ENCODE measurements at regions not wholly inside any gene's neighbourhood (a gene's known extent, or its start where the extent isn't known, plus 50 kb on each side); places are given as distances from the start of the nearest gene placed in this dataset.

- H3K27ac ChIP-seq = no peak overlapping the region
- H3K4me3 ChIP-seq = no peak overlapping the region
- no peaks in the 10 kb centered on the region for H3K9me3 ChIP-seq
- H3K36me3 ChIP-seq = no peaks in the 10 kb centered on the region
- DNase-seq (ENCODE audit: low spot score in 2 of 2) = no peak
- no peaks in the 10 kb centered on the region for H3K4me1 ChIP-seq
- intact Hi-C loops (cut with DNase I; ENCODE audit: low total_unique reads) = loop anchor here (5.0 kb wide), 1 partner anchor 1161 kb away; no protein-coding TSS in a partner anchor
- no peaks in the 10 kb centered on the region for H3K27me3 ChIP-seq
- TF ChIP-seq CTCF (IDR thresholded peaks at IDR 0.05) (no peak), POLR2A (IDR thresholded peaks at IDR 0.05) (no peak), POLR2AphosphoS5 (IDR thresholded peaks at IDR 0.05) (no peak)
These were observed 353.7 kb upstream of the ACTBL2 start for GRCh38 chr5:57836331-57836730.

GRCh38 chr5:57834829-57835608 is 352.4 kb upstream of the ACTBL2 start:
- no peak for TF ChIP-seq POLR2A (IDR thresholded peaks at IDR 0.05)
- no peak for TF ChIP-seq POLR2AphosphoS5 (IDR thresholded peaks at IDR 0.05)
- TF ChIP-seq CTCF (IDR thresholded peaks at IDR 0.05) = no peak
- Histone ChIP-seq H3K4me1 (no peaks in the 10 kb centered on the region), H3K27me3 (no peaks in the 10 kb centered on the region), H3K36me3 (no peaks in the 10 kb centered on the region), H3K9me3 (no peaks in the 10 kb centered on the region), H3K4me3 (no peak overlapping the region), H3K27ac (peak overlapping the region; percentile 15 to 22)
- intact Hi-C loops (cut with DNase I; ENCODE audit: low total_unique reads) = loop anchor here (5.0 kb wide), 1 partner anchor 1162 kb away; no protein-coding TSS in a partner anchor
- DNase-seq (ENCODE audit: low spot score in 2 of 2) = no peak

GRCh38 chr5:57833489-57833888 is 350.9 kb upstream of the ACTBL2 start:
- no peak for DNase-seq (ENCODE audit: low spot score in 2 of 2)
- TF ChIP-seq POLR2A (IDR thresholded peaks at IDR 0.05) (no peak), POLR2AphosphoS5 (IDR thresholded peaks at IDR 0.05) (no peak), CTCF (IDR thresholded peaks at IDR 0.05) (no peak)
- intact Hi-C loops (cut with DNase I; ENCODE audit: low total_unique reads) = no loop called here

GRCh38 chr5:57832875-57833274 is 350.3 kb upstream of the ACTBL2 start:
- Histone ChIP-seq H3K4me1 (no peaks in the 10 kb centered on the region), H3K9me3 (no peaks in the 10 kb centered on the region), H3K27me3 (no peaks in the 10 kb centered on the region), H3K4me3 (no peak overlapping the region), H3K27ac (no peak overlapping the region), H3K36me3 (no peaks in the 10 kb centered on the region)
- intact Hi-C loops (cut with DNase I; ENCODE audit: low total_unique reads) = no loop called here
- TF ChIP-seq POLR2AphosphoS5 (IDR thresholded peaks at IDR 0.05) (no peak), POLR2A (IDR thresholded peaks at IDR 0.05) (no peak), CTCF (IDR thresholded peaks at IDR 0.05) (no peak)
- no peak for DNase-seq (ENCODE audit: low spot score in 2 of 2)

More at GRCh38 chr5:57833489-57833888, 350.9 kb upstream of the ACTBL2 start:
- Histone ChIP-seq H3K4me1 (no peaks in the 10 kb centered on the region), H3K4me3 (no peak overlapping the region), H3K9me3 (no peaks in the 10 kb centered on the region), H3K27ac (no peak overlapping the region), H3K36me3 (no peaks in the 10 kb centered on the region), H3K27me3 (no peaks in the 10 kb centered on the region)

GRCh38 chr5:57831932-57832331 is 349.3 kb upstream of the ACTBL2 start:
- Histone ChIP-seq H3K4me1 (no peaks in the 10 kb centered on the region), H3K27me3 (no peaks in the 10 kb centered on the region), H3K36me3 (no peaks in the 10 kb centered on the region), H3K4me3 (no peak overlapping the region), H3K27ac (no peak overlapping the region), H3K9me3 (no peaks in the 10 kb centered on the region)
- no peak for DNase-seq (ENCODE audit: low spot score in 2 of 2)
- TF ChIP-seq POLR2A (IDR thresholded peaks at IDR 0.05) = no peak
- TF ChIP-seq POLR2AphosphoS5 (IDR thresholded peaks at IDR 0.05) = no peak
- no peak for TF ChIP-seq CTCF (IDR thresholded peaks at IDR 0.05)
- intact Hi-C loops (cut with DNase I; ENCODE audit: low total_unique reads) = no loop called here

All from breast epithelium (tissue), 4 donors.